ENCODE measurements at regions not wholly inside any gene's neighbourhood (a gene's known extent, or its start where the extent isn't known, plus 50 kb on each side); places are given as distances from the start of the nearest gene placed in this dataset.

DNA sequence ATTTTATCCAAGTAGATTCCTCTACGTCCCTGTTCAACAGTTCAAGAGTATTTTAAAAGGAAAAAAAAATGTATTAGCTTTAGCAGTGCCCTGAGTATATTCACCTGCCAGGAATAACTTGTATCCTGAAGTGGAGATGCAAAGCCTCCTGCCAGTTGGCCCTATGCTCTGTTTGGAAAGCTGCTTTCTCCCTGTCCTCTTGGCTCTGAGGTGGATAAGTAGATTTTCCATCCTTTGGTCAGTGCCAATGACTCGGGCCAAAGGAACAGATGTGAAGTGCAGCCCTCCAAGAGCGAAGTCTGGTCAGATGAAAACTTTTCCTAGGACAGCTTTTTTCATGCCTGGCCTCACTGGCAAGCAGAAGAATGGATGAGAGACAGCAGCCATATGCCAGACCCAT lies 839.9 kb upstream of the TENM4 start:
- TF ChIP-seq, protein P1, sequence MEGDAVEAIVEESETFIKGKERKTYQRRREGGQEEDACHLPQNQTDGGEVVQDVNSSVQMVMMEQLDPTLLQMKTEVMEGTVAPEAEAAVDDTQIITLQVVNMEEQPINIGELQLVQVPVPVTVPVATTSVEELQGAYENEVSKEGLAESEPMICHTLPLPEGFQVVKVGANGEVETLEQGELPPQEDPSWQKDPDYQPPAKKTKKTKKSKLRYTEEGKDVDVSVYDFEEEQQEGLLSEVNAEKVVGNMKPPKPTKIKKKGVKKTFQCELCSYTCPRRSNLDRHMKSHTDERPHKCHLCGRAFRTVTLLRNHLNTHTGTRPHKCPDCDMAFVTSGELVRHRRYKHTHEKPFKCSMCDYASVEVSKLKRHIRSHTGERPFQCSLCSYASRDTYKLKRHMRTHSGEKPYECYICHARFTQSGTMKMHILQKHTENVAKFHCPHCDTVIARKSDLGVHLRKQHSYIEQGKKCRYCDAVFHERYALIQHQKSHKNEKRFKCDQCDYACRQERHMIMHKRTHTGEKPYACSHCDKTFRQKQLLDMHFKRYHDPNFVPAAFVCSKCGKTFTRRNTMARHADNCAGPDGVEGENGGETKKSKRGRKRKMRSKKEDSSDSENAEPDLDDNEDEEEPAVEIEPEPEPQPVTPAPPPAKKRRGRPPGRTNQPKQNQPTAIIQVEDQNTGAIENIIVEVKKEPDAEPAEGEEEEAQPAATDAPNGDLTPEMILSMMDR (conservative IDR thresholded peaks at IDR 0.05; ENCODE audit: low read depth, low read length), result no peak
- TF ChIP-seq EZH2phosphoT487 (IDR thresholded peaks at IDR 0.05; ENCODE audit: borderline replicate concordance, low read length), result no peak

Measured in PC-3 (cell line).